Fibroblast of pulmonary artery (primary cell): ENCODE measurements at regions not wholly inside any gene's neighbourhood (a gene's known extent, or its start where the extent isn't known, plus 50 kb on each side); places are given as distances from the start of the nearest gene placed in this dataset.

Experiments
- DNase-seq: peaks from one replicate; pipeline ENCODE4 v3.0.0-alpha.2; 2010; ENCODE audit warnings: low read depth
- H3K4me3 ChIP-seq: replicated peaks from 2 replicates; pipeline ENCODE4 v1.5.1; 2011; ENCODE audit warnings: low read depth, mild to moderate bottlenecking, control low read depth, low read length, moderate library complexity
- CTCF ChIP-seq: IDR thresholded peaks from 2 replicates; pipeline ENCODE4 v1.5.1; 2011; ENCODE audit warnings: mild to moderate bottlenecking, control low read depth, low read length, inconsistent platforms; ENCODE audit errors: missing control alignments

GRCh38 chr16:86726340-86726739 is 148.0 kb downstream of the FOXL1 start:
- H3K4me3 ChIP-seq: no peak overlapping the region
- no peak for DNase-seq
- TF ChIP-seq CTCF: no peak

- no peak for DNase-seq
- TF ChIP-seq CTCF: no peak
- H3K4me3 ChIP-seq: no peak overlapping the region
Measured at GRCh38 chr16:86727131-86727530, 148.8 kb downstream of the FOXL1 start.

- TF ChIP-seq CTCF: no peak
- DNase-seq: no peak
- H3K4me3 ChIP-seq: no peak overlapping the region
Measured at GRCh38 chr16:86727632-86728031, 149.3 kb downstream of the FOXL1 start.

GRCh38 chr16:86729686-86730085 is 151.3 kb downstream of the FOXL1 start:
- H3K4me3 ChIP-seq: no peak overlapping the region
- TF ChIP-seq CTCF: no peak
- DNase-seq: no peak

- TF ChIP-seq CTCF: no peak
- DNase-seq: no peak
- no peak overlapping the region for H3K4me3 ChIP-seq
Measured at GRCh38 chr16:86730086-86730485, 151.7 kb downstream of the FOXL1 start.

- TF ChIP-seq CTCF: no peak
- no peak overlapping the region for H3K4me3 ChIP-seq
- no peak for DNase-seq
Measured at GRCh38 chr16:86730597-86730996, 152.2 kb downstream of the FOXL1 start.

- DNase-seq: peak; percentile 34
- no peak overlapping the region for H3K4me3 ChIP-seq
- no peak for TF ChIP-seq CTCF
Measured at GRCh38 chr16:86732621-86733295, 154.4 kb downstream of the FOXL1 start.
